ENCODE measurements at regions not wholly inside any gene's neighbourhood (a gene's known extent, or its start where the extent isn't known, plus 50 kb on each side); places are given as distances from the start of the nearest gene placed in this dataset.

DNA sequence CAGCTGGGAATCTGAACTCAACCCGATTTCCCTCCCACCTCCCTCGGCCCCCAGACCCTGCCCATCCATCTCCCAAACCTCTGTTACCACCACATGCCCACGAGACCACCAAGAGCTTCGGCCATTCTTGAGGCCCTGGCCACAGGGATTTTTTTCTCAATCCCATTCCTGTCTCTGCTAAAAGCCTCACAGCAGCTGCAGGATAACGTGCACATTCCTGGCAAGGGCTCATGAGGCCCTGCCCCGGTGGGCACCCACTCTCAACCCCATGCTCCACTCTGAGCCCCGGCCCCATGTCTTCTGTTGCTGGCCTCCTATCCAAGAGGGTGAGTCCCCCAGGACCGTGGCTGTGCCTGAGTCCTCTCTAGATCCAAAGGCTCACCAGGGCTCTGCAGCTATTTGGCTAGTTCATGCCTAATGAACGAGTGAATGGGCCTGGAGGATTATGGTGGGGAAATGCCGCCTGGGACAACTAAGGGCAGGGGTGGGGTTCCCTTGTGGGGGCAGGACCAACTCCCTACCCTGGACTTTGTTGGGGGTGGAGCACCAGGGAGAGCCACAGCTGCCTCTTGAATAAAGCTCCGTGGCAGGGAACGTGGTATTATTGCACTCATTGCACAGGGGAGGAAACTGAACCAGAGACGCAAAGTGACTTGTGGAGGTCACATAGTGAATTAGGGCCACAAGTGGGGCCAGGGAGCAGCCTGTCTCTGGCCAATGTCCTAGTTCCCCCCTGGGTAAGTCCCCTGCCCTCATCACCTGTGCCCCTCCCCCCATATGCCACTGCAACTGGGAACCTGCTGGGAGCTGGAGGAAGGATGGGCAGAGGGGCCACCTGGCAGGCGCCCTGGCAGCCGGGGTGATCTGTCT is 113.8 kb upstream of the SMURF2 start:
- 75 to 79% methylated on average over 13 to 15 of the region's 15 CpGs for WGBS, 2 donors
- H3K4me3 ChIP-seq (replicated peaks in 1 of 3) = no peak overlapping the region
- H3K4me1 ChIP-seq = peaks cover 45 to 62% of the 10 kb centered on the region in 2 donors
- DNase-seq = no peak
- intact Hi-C loops (cut with DNase I) = no loop called here
- no peaks in the 10 kb centered on the region for H3K9me3 ChIP-seq
- H3K27me3 ChIP-seq = no peaks in the 10 kb centered on the region
- TF ChIP-seq, protein P1, sequence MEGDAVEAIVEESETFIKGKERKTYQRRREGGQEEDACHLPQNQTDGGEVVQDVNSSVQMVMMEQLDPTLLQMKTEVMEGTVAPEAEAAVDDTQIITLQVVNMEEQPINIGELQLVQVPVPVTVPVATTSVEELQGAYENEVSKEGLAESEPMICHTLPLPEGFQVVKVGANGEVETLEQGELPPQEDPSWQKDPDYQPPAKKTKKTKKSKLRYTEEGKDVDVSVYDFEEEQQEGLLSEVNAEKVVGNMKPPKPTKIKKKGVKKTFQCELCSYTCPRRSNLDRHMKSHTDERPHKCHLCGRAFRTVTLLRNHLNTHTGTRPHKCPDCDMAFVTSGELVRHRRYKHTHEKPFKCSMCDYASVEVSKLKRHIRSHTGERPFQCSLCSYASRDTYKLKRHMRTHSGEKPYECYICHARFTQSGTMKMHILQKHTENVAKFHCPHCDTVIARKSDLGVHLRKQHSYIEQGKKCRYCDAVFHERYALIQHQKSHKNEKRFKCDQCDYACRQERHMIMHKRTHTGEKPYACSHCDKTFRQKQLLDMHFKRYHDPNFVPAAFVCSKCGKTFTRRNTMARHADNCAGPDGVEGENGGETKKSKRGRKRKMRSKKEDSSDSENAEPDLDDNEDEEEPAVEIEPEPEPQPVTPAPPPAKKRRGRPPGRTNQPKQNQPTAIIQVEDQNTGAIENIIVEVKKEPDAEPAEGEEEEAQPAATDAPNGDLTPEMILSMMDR (IDR thresholded peaks at IDR 0.05) = no peak
- no peak for TF ChIP-seq POLR2A (IDR thresholded peaks at IDR 0.05)
- no peaks in the 10 kb centered on the region for H3K36me3 ChIP-seq
- H3K27ac ChIP-seq = peak overlapping the region in 1 of 3 donors; percentile 52

DNA sequence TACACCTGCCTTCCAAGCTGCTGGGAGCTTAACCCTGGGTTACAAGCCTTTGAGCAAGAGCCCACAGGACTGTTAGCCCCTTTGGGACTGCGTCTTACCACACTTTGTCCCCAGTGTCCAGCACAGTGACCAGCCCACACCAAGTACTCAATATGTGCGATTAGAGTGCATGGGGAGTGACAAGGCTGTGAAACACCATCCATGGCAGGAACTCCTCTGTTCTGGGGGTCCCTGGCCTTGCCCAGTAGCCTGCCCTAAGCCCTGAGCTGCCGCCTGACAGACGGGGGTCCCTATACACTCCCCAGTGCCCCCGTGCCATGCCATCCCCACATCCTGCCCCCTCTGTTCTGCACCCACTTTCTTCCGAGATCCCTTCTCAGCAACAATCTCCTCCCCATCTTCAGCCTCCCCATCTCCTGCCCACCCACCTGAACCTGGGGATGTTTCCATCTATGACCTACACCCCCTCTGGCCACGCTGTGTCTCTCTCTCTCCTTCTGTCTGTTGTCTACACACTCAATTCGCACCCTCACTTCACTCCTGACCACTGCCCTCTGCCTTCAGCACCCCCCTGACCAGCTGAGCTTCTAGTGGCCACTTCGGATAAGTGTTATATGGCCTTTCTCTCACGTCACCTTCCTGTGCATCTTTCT is 112.9 kb upstream of the SMURF2 start:
- peaks cover 38 to 57% of the 10 kb centered on the region in 2 donors for H3K4me1 ChIP-seq
- H3K9me3 ChIP-seq = no peaks in the 10 kb centered on the region
- H3K36me3 ChIP-seq = no peaks in the 10 kb centered on the region
- H3K4me3 ChIP-seq (replicated peaks in 1 of 3) = no peak overlapping the region
- no peak for DNase-seq
- 94% methylated on average over 9 to 10 of the region's 10 CpGs for WGBS, 2 donors
- peak overlapping the region in 1 of 3 donors; percentile 15 for H3K27ac ChIP-seq
- TF ChIP-seq POLR2A (IDR thresholded peaks at IDR 0.05) = no peak
- TF ChIP-seq, protein P1 (IDR thresholded peaks at IDR 0.05) = no peak
- intact Hi-C loops (cut with DNase I) = no loop called here
- H3K27me3 ChIP-seq = no peaks in the 10 kb centered on the region

DNA sequence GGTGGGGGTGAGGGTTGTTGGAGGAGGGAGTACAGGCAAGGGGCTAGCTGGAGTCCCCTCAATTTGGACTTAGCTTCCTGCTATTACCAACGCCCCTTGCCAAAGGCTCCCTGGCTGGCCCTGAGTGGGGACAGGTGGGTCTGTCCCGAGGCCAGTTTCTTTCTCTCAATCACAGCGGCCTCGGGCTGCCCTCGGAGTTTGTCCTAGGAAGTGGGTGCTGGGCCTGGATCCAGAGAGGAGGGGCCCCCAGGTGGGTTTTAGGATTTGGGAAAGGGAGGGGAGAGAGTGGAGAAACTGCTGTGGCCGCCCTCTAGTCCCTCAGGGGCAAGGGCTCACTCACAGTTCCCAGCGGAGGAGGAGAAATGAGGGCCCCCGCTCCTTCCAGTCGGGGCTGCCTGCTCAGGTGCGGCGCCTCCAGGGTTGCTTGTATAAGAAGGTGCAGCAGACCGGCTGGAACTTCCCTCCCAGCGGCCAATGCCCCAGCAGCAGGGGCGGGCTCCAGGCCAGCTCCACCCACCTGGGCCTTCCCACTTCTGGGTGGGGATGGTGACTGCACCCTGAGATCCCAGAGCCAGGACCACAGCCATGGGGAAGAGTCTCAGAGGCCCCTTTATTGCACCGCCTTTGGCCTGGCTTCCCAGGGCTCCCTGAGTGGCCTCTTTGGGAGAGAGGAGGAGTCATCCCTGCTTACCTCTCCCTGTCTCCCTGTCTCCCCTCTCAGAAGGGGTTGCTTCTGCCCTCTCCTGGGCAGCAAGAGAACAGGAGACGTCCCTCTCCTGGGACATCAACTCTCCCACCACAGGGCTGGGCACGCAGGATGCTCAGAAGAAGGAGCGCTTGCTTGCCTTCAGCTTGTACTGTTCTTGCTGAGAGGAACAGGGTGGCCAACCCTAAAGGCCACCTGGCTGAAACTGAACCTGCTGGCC is 112.0 kb upstream of the SMURF2 start:
- Histone ChIP-seq H3K4me3 (replicated peaks in 1 of 3) (peak overlapping the region in 2 of 3 donors; percentile 12 to 20), H3K9me3 (no peaks in the 10 kb centered on the region), H3K27me3 (no peaks in the 10 kb centered on the region), H3K4me1 (peaks cover 29 to 49% of the 10 kb centered on the region in 2 donors), H3K36me3 (no peaks in the 10 kb centered on the region), H3K27ac (peak overlapping the region; percentile 41 to 63 (median 50))
- DNase-seq = peak; percentile 94
- WGBS, 2 donors = 29 to 34% methylated on average over 12 to 13 of the region's 18 CpGs
- TF ChIP-seq POLR2A (IDR thresholded peaks at IDR 0.05) = peak in 1 of 2 donors; percentile 88
- TF ChIP-seq, protein P1 (IDR thresholded peaks at IDR 0.05) = peak in 4 of 6 experiments; percentile 11 to 52 (median 43)
- intact Hi-C loops (cut with DNase I) = no loop called here

DNA sequence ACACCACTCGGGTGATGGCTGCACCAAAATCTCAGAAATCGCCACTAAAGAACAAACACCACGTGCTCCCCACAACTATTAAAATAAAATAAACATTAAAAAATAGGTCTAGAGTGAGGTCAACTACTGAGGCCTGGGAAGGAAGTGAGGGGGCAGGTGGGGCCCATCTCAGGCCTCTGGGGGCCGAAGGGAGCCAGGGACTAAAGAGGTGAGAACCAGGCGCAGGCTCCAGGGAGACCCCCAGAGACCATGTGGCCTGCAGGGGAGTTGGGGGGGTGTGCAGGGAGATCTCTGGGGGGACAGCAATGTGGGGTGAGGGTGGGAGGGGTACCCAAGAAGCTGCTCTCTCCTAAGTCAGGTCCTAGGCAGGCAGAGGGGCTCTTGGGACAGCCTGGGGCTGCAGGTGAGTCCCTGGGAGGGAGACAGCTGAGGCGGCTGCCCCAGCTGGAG is 111.3 kb upstream of the SMURF2 start:
- TF ChIP-seq POLR2A (IDR thresholded peaks at IDR 0.05) = no peak
- TF ChIP-seq, protein P1 (IDR thresholded peaks at IDR 0.05) = no peak

More for the DNA sequence above, 111.3 kb upstream of the SMURF2 start:
- Histone ChIP-seq H3K9me3 (no peaks in the 10 kb centered on the region), H3K4me3 (replicated peaks in 1 of 3) (peak overlapping the region in 1 of 3 donors; percentile 20), H3K36me3 (no peaks in the 10 kb centered on the region), H3K4me1 (peaks cover 25 to 42% of the 10 kb centered on the region in 2 donors), H3K27me3 (no peaks in the 10 kb centered on the region), H3K27ac (peak overlapping the region; percentile 41 to 63 (median 50))
- WGBS, 2 donors = 82 to 86% methylated on average over 5 to 6 of the region's 6 CpGs
- intact Hi-C loops (cut with DNase I) = no loop called here
- no peak for DNase-seq

Data from thyroid gland (tissue), 4 donors.